DND-41 (cell line): ENCODE measurements at regions not wholly inside any gene's neighbourhood (a gene's known extent, or its start where the extent isn't known, plus 50 kb on each side); places are given as distances from the start of the nearest gene placed in this dataset.

ENCODE experiments used
- EZH2 ChIP-seq: IDR thresholded peaks from 3 replicates; pipeline ENCODE4 v1.6.1; 2012; ENCODE audit warnings: borderline replicate concordance, low read depth, mild to moderate bottlenecking, moderate library complexity, low read length, inconsistent platforms; ENCODE audit not compliant: severe bottlenecking
- TF ChIP-seq, protein P1 (sequence below): IDR thresholded peaks from 2 replicates; pipeline ENCODE4 v1.5.1; 2012; ENCODE audit warnings: borderline replicate concordance, low read length, moderate library complexity, mild to moderate bottlenecking; ENCODE audit not compliant: poor library complexity, severe bottlenecking; ENCODE audit errors: extremely low read depth

DNA sequence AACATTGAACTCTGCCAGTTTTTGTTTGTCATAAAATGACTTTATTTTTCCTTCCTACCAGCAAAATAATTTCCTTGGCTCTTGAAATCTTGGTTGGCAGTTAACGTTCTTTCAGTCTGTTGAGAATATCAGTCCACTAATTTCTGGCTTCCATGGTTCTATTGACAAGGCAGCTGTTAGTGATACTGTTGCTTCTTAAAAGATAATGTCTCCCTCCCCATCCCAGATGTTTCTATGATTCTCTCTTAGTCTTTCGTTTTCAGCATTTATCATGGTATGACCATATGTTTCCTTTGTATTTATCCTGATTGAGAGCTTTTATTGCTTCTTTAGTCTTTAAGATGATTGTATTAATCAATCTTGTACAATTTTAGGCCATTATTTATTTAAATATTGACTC, 81.1 kb upstream of the STK26 start:
- TF ChIP-seq, protein P1, sequence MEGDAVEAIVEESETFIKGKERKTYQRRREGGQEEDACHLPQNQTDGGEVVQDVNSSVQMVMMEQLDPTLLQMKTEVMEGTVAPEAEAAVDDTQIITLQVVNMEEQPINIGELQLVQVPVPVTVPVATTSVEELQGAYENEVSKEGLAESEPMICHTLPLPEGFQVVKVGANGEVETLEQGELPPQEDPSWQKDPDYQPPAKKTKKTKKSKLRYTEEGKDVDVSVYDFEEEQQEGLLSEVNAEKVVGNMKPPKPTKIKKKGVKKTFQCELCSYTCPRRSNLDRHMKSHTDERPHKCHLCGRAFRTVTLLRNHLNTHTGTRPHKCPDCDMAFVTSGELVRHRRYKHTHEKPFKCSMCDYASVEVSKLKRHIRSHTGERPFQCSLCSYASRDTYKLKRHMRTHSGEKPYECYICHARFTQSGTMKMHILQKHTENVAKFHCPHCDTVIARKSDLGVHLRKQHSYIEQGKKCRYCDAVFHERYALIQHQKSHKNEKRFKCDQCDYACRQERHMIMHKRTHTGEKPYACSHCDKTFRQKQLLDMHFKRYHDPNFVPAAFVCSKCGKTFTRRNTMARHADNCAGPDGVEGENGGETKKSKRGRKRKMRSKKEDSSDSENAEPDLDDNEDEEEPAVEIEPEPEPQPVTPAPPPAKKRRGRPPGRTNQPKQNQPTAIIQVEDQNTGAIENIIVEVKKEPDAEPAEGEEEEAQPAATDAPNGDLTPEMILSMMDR, result no peak
- no peak for TF ChIP-seq EZH2
